ENCODE measurements at regions not wholly inside any gene's neighbourhood (a gene's known extent, or its start where the extent isn't known, plus 50 kb on each side); places are given as distances from the start of the nearest gene placed in this dataset.

- TF ChIP-seq ZNF274 (IDR thresholded peaks at IDR 0.05; ENCODE audit: low read depth, low read length) = no peak
- TF ChIP-seq YY1 (IDR thresholded peaks at IDR 0.05; ENCODE audit: insufficient read depth, insufficient read length) = no peak
These were observed 248.0 kb upstream of the ADAMTS3 start for GRCh38 chr4:72817012-72817411.
